Nephron (organoid): ENCODE measurements at regions not wholly inside any gene's neighbourhood (a gene's known extent, or its start where the extent isn't known, plus 50 kb on each side); places are given as distances from the start of the nearest gene placed in this dataset.

Experiments
- H3K27ac Mint-ChIP-seq, 3 experiments: 2 replicates each; pipeline ENCODE4 v1.8.0; 2020; ENCODE audit warnings: mixed read lengths in 3 of 3, mild to moderate bottlenecking in 2 of 3, moderate library complexity in 1 of 3
- H3K27me3 Mint-ChIP-seq: 2 replicates; pipeline ENCODE4 v1.8.0; 2021; ENCODE audit warnings: low read depth, mild to moderate bottlenecking, moderate library complexity, mixed read lengths
- H3K36me3 Mint-ChIP-seq: 2 replicates; pipeline ENCODE4 v1.8.0; 2020; ENCODE audit warnings: low read depth, mixed read lengths
- H3K4me1 Mint-ChIP-seq: 2 replicates; pipeline ENCODE4 v1.8.0; 2020; ENCODE audit warnings: mixed read lengths
- H3K4me3 Mint-ChIP-seq, 3 experiments: 2 replicates each; pipeline ENCODE4 v1.8.0; 2020; ENCODE audit warnings: mild to moderate bottlenecking in 3 of 3, mixed read lengths in 3 of 3, moderate library complexity in 2 of 3
- H3K9me3 Mint-ChIP-seq: 2 replicates; pipeline ENCODE4 v1.8.0; 2020; ENCODE audit warnings: mixed read lengths
- CTCF ChIP-seq, 3 experiments: fragments of 200-600 bp; sonication (generic); IDR thresholded peaks; one replicate each; pipeline ENCODE4 v1.5.0; 2021; ENCODE audit warnings: antibody characterized with exemption in 3 of 3; ENCODE audit not compliant: unreplicated experiment in 3 of 3

GRCh38 chr10:25724241-25724640, 209.8 kb upstream of the MYO3A start:
- H3K27ac Mint-ChIP-seq: no peak overlapping the region
- no peaks in the 10 kb centered on the region for H3K27me3 Mint-ChIP-seq
- no peak overlapping the region for H3K4me3 Mint-ChIP-seq
- no peaks in the 10 kb centered on the region for H3K4me1 Mint-ChIP-seq
- H3K9me3 Mint-ChIP-seq: no peaks in the 10 kb centered on the region
- TF ChIP-seq CTCF (IDR thresholded peaks at IDR 0.05; ENCODE audit: unreplicated experiment in 3 of 3): no peak
- H3K36me3 Mint-ChIP-seq: no peaks in the 10 kb centered on the region

- no peak overlapping the region for H3K4me3 Mint-ChIP-seq
- no peaks in the 10 kb centered on the region for H3K4me1 Mint-ChIP-seq
- no peak overlapping the region for H3K27ac Mint-ChIP-seq
Observed at GRCh38 chr10:25725917-25726716, 207.9 kb upstream of the MYO3A start.

GRCh38 chr10:25738776-25739175, 195.3 kb upstream of the MYO3A start:
- no peak overlapping the region for H3K27ac Mint-ChIP-seq
- no peaks in the 10 kb centered on the region for H3K27me3 Mint-ChIP-seq
- no peak for TF ChIP-seq CTCF (IDR thresholded peaks at IDR 0.05; ENCODE audit: unreplicated experiment in 3 of 3)
- no peak overlapping the region for H3K4me3 Mint-ChIP-seq
- peaks cover 3% of the 10 kb centered on the region for H3K9me3 Mint-ChIP-seq
- H3K36me3 Mint-ChIP-seq: no peaks in the 10 kb centered on the region
- H3K4me1 Mint-ChIP-seq: no peaks in the 10 kb centered on the region

More at GRCh38 chr10:25725917-25726716, 207.9 kb upstream of the MYO3A start:
- TF ChIP-seq CTCF (IDR thresholded peaks at IDR 0.05; ENCODE audit: unreplicated experiment in 3 of 3): peak; percentile 71 to 74 (median 72)
- no peaks in the 10 kb centered on the region for H3K36me3 Mint-ChIP-seq
- H3K9me3 Mint-ChIP-seq: no peaks in the 10 kb centered on the region
- H3K27me3 Mint-ChIP-seq: no peaks in the 10 kb centered on the region

GRCh38 chr10:25743832-25744231, 190.2 kb upstream of the MYO3A start:
- TF ChIP-seq CTCF (IDR thresholded peaks at IDR 0.05; ENCODE audit: unreplicated experiment in 3 of 3): no peak
- H3K4me3 Mint-ChIP-seq: no peak overlapping the region
- no peaks in the 10 kb centered on the region for H3K36me3 Mint-ChIP-seq
- no peaks in the 10 kb centered on the region for H3K4me1 Mint-ChIP-seq
- no peaks in the 10 kb centered on the region for H3K9me3 Mint-ChIP-seq
- H3K27ac Mint-ChIP-seq: no peak overlapping the region
- peaks cover 4% of the 10 kb centered on the region for H3K27me3 Mint-ChIP-seq

- no peak overlapping the region for H3K27ac Mint-ChIP-seq
- no peak for TF ChIP-seq CTCF (IDR thresholded peaks at IDR 0.05; ENCODE audit: unreplicated experiment in 3 of 3)
- H3K9me3 Mint-ChIP-seq: no peaks in the 10 kb centered on the region
- H3K27me3 Mint-ChIP-seq: peaks cover 4% of the 10 kb centered on the region
- no peak overlapping the region for H3K4me3 Mint-ChIP-seq
- no peaks in the 10 kb centered on the region for H3K36me3 Mint-ChIP-seq
- H3K4me1 Mint-ChIP-seq: no peaks in the 10 kb centered on the region
Observed at GRCh38 chr10:25744574-25744973, 189.5 kb upstream of the MYO3A start.

GRCh38 chr10:25745976-25746375, 188.1 kb upstream of the MYO3A start:
- H3K9me3 Mint-ChIP-seq: no peaks in the 10 kb centered on the region
- no peaks in the 10 kb centered on the region for H3K4me1 Mint-ChIP-seq
- no peak overlapping the region for H3K4me3 Mint-ChIP-seq
- no peaks in the 10 kb centered on the region for H3K36me3 Mint-ChIP-seq
- H3K27me3 Mint-ChIP-seq: peaks cover 4% of the 10 kb centered on the region
- no peak for TF ChIP-seq CTCF (IDR thresholded peaks at IDR 0.05; ENCODE audit: unreplicated experiment in 3 of 3)
- no peak overlapping the region for H3K27ac Mint-ChIP-seq
